Coronary artery (tissue), 2 donors: ENCODE measurements at regions not wholly inside any gene's neighbourhood (a gene's known extent, or its start where the extent isn't known, plus 50 kb on each side); places are given as distances from the start of the nearest gene placed in this dataset.

ENCODE experiments used
- DNase-seq: peaks from one replicate; pipeline ENCODE4 v3.0.0-alpha.2; 2017; ENCODE audit warnings: low spot score
- H3K27ac ChIP-seq, 2 donors: fragments of 200-600 bp; sonication (generic); one replicate each; pipeline ENCODE4 v1.5.1; 2016 to 2019
- H3K4me3 ChIP-seq: fragments of 200-600 bp; sonication (generic); 2 replicates; pipeline ENCODE4 v1.5.1; 2016; ENCODE audit warnings: mild to moderate bottlenecking, moderate library complexity
- TF ChIP-seq, protein P1 (sequence below): fragments of 200-600 bp; sonication (generic); IDR thresholded peaks from one replicate; pipeline ENCODE4 v1.5.1; 2019; ENCODE audit warnings: antibody characterized with exemption

- Histone ChIP-seq H3K27ac (peak overlapping the region in 1 of 2 donors; percentile 39), H3K4me3 (no peak overlapping the region)
- TF ChIP-seq, protein P1, sequence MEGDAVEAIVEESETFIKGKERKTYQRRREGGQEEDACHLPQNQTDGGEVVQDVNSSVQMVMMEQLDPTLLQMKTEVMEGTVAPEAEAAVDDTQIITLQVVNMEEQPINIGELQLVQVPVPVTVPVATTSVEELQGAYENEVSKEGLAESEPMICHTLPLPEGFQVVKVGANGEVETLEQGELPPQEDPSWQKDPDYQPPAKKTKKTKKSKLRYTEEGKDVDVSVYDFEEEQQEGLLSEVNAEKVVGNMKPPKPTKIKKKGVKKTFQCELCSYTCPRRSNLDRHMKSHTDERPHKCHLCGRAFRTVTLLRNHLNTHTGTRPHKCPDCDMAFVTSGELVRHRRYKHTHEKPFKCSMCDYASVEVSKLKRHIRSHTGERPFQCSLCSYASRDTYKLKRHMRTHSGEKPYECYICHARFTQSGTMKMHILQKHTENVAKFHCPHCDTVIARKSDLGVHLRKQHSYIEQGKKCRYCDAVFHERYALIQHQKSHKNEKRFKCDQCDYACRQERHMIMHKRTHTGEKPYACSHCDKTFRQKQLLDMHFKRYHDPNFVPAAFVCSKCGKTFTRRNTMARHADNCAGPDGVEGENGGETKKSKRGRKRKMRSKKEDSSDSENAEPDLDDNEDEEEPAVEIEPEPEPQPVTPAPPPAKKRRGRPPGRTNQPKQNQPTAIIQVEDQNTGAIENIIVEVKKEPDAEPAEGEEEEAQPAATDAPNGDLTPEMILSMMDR, result no peak
- no peak for DNase-seq
Observed at GRCh38 chr6:25061289-25061936, 125.7 kb upstream of the RIPOR2 start.

DNA sequence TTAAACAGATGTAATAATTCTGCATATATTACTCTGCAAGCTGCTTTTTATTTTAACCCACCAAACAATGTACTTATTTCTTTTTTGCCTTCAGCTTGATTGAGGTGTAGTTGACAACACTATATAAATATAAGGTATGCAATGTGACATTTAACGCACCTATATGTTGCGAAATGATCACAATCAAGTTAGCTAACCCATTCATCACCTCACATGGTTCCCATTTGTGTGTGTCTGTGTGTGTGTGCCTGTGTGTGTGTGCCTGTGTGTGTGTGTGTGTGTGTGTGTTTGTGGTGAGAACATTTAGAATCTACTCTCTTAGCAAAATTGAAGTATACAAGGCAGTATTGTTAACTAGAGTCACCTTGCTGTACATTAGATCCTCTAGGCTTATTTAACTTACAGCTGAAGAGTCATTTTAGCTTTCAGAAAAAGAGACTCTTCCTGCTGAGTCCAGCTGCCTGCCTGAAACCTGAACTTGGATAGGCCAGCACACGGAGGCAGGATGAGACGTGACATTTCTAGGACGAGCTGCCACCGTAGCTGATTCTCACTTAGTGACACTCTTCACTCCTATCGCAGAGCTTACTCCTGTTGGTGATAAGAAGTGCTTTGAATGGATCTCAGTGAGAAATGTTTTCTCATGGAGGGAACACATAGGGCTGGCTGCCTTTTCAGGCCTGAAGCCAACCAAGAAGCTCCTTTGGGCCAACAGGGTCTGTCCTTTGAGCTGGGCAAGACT, 126.5 kb upstream of the RIPOR2 start:
- no peak for DNase-seq
- TF ChIP-seq, protein P1, result no peak
- no peak overlapping the region for H3K4me3 ChIP-seq
- H3K27ac ChIP-seq, result no peak overlapping the region

- H3K27ac ChIP-seq, result no peak overlapping the region
- TF ChIP-seq, protein P1, result no peak
- H3K4me3 ChIP-seq, result no peak overlapping the region
- DNase-seq, result no peak
Observed at GRCh38 chr6:25064006-25064405, 128.2 kb upstream of the RIPOR2 start.

DNA sequence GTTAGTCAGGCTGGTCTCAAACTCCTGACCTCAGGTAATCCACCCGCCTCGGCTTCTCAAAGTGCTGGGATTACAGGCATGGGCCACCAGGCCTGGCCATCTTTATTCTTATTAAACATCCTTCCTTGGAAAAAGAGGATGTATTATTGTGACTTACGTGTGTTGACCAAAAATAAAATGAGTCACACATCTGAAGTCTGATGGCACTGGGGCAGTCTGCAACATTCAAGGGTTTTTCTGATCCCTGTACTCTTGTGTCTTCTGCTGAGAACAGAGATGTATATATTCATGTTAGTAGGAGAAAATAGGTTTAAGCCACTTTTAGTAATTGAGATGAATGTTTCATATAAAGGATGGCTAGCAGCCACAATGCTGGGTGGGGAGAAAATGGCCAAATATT, 129.9 kb upstream of the RIPOR2 start:
- TF ChIP-seq, protein P1, result no peak
- no peak for DNase-seq
- Histone ChIP-seq H3K27ac (no peak overlapping the region), H3K4me3 (no peak overlapping the region)

DNA sequence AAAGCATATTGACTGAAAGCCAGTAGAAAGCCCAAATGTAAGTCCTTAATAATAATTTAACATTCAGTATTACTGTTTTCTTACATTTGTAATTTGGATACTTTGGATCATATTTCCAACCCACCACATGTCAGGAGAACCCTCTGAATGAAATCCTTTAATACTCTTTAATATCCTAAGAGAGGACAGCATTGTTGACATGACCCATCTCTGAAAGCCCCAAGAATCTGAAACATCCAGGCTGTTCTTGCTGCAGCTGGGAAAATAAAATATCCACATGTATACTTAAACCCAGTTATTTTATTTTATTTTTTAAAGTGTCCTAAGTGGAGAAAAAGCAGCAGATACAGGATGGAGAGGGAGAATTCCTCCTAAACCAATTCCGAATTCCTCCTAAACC, 130.8 kb upstream of the RIPOR2 start:
- TF ChIP-seq, protein P1, result no peak
- no peak for DNase-seq
- no peak overlapping the region for H3K4me3 ChIP-seq
- no peak overlapping the region for H3K27ac ChIP-seq

GRCh38 chr6:25068866-25069265, 133.1 kb upstream of the RIPOR2 start:
- no peak overlapping the region for H3K4me3 ChIP-seq
- no peak for DNase-seq
- TF ChIP-seq, protein P1, result no peak
- no peak overlapping the region for H3K27ac ChIP-seq
